ENCODE measurements at regions not wholly inside any gene's neighbourhood (a gene's known extent, or its start where the extent isn't known, plus 50 kb on each side); places are given as distances from the start of the nearest gene placed in this dataset.

DNA sequence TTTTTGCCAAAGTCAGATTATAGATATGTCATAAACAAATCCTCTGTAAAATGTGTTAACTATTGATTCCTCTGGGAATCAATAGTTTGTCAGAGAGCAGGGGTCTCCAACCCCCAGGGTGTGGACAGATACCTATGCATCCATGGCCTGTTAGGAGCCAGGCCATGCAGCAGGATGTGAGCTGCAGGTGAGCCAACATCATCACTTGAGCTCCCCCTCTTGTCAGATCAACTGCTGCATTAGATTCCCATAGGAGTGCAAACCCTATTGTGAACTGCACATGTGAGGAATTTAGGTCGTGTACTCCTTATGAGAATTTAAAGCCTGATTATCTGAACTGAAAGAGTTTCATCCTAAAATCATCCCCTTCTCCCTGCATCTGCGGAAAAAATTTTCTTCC, 1365.4 kb downstream of the ARAP2 start:
- ChIA-PET CTCF (no interaction called here), POLR2A (no interaction called here)
- Mint-ChIP-seq H3K4me1 (ENCODE audit: low read depth) (no peaks in the 10 kb centered on the region), H3K9me3 (peaks cover 23% of the 10 kb centered on the region), H3K27me3 (no peaks in the 10 kb centered on the region), H3K36me3 (ENCODE audit: low read depth) (no peaks in the 10 kb centered on the region), H3K4me3 (no peak overlapping the region), H3K27ac (no peak overlapping the region)
- H3K9me3 ChIP-seq (ENCODE audit: control insufficient read depth in 1 of 2, insufficient read depth in 1 of 2, low read length in 2 of 2): peaks cover 0 to 5% of the 10 kb centered on the region in 2 experiments
- TF ChIP-seq, protein P1, sequence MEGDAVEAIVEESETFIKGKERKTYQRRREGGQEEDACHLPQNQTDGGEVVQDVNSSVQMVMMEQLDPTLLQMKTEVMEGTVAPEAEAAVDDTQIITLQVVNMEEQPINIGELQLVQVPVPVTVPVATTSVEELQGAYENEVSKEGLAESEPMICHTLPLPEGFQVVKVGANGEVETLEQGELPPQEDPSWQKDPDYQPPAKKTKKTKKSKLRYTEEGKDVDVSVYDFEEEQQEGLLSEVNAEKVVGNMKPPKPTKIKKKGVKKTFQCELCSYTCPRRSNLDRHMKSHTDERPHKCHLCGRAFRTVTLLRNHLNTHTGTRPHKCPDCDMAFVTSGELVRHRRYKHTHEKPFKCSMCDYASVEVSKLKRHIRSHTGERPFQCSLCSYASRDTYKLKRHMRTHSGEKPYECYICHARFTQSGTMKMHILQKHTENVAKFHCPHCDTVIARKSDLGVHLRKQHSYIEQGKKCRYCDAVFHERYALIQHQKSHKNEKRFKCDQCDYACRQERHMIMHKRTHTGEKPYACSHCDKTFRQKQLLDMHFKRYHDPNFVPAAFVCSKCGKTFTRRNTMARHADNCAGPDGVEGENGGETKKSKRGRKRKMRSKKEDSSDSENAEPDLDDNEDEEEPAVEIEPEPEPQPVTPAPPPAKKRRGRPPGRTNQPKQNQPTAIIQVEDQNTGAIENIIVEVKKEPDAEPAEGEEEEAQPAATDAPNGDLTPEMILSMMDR (IDR thresholded peaks at IDR 0.05): no peak
- H3K4me1 ChIP-seq (ENCODE audit: insufficient read depth, low read length): no peaks in the 10 kb centered on the region
- H3K4me3 ChIP-seq (ENCODE audit: low read length): no peak overlapping the region
- intact Hi-C loops (cut with DNase I, micrococcal nuclease): no loop called here
- DNase-seq (no peak), ATAC-seq (ENCODE audit: poor library complexity) (no peak)
- no peak overlapping the region for H3K27ac ChIP-seq (ENCODE audit: low read depth in 1 of 2, low read length in 2 of 2)
- H3K36me3 ChIP-seq (ENCODE audit: insufficient read depth, low read length): no peaks in the 10 kb centered on the region
- no peaks in the 10 kb centered on the region for H3K27me3 ChIP-seq (ENCODE audit: control insufficient read depth in 1 of 2, insufficient read depth in 2 of 2, low read length in 2 of 2)

DNA sequence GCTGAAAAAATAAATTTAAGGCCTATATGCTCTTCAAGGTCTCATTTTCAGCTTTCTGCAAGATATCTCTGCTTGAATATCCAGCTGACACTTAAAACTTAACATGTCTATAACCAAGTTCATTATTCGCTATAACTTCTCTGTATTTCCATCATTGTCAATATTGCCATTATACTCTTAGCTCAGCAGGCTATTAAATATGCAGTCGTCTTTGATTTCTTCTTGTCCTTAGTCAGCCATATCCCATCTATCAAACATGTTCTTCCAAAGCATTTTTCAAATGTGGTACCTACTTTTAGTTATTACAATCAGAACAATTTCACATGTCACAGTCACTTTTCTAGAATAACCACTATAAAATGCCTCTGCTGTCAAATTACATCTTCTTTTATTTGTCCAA, 1364.1 kb downstream of the ARAP2 start:
- H3K27me3 ChIP-seq (ENCODE audit: control insufficient read depth in 1 of 2, insufficient read depth in 2 of 2, low read length in 2 of 2): no peaks in the 10 kb centered on the region

DNA sequence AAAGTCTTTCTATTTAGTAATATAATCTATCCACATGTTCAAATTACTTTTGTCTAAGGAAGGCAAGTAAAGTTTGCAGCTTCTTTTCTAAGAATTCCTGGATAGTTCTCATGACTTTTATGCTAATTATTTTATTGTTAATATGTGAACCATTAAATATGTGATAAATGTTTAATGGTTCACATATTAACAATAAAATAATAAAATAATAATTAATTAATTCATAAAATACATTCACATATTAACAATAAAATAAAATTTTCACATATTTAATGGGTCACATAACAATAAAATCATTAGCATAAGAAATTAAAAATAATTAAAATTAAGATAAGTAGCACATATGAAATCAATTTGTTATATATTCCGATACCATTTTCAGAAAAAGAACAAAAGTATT, 1352.4 kb downstream of the ARAP2 start:
- H3K4me1 ChIP-seq (ENCODE audit: insufficient read depth, low read length): no peaks in the 10 kb centered on the region
- Mint-ChIP-seq H3K27me3 (no peaks in the 10 kb centered on the region), H3K36me3 (ENCODE audit: low read depth) (no peaks in the 10 kb centered on the region), H3K9me3 (peaks cover 6% of the 10 kb centered on the region), H3K4me1 (ENCODE audit: low read depth) (no peaks in the 10 kb centered on the region), H3K27ac (no peak overlapping the region), H3K4me3 (no peak overlapping the region)
- no peak overlapping the region for H3K4me3 ChIP-seq (ENCODE audit: low read length)
- H3K27me3 ChIP-seq (ENCODE audit: control insufficient read depth in 1 of 2, insufficient read depth in 2 of 2, low read length in 2 of 2): no peaks in the 10 kb centered on the region
- TF ChIP-seq, protein P1 (IDR thresholded peaks at IDR 0.05): no peak
- peaks cover 0 to 4% of the 10 kb centered on the region in 2 experiments for H3K9me3 ChIP-seq (ENCODE audit: control insufficient read depth in 1 of 2, insufficient read depth in 1 of 2, low read length in 2 of 2)
- ChIA-PET POLR2A (no interaction called here), CTCF (no interaction called here)
- no peaks in the 10 kb centered on the region for H3K36me3 ChIP-seq (ENCODE audit: insufficient read depth, low read length)
- ATAC-seq (ENCODE audit: poor library complexity) (no peak), DNase-seq (no peak)
- H3K27ac ChIP-seq (ENCODE audit: low read depth in 1 of 2, low read length in 2 of 2): no peak overlapping the region
- intact Hi-C loops (cut with DNase I, micrococcal nuclease): no loop called here

More for the DNA sequence above, 1364.1 kb downstream of the ARAP2 start:
- Histone ChIP-seq H3K4me1 (ENCODE audit: insufficient read depth, low read length) (no peaks in the 10 kb centered on the region), H3K27ac (ENCODE audit: low read depth in 1 of 2, low read length in 2 of 2) (no peak overlapping the region), H3K9me3 (ENCODE audit: control insufficient read depth in 1 of 2, insufficient read depth in 1 of 2, low read length in 2 of 2) (peaks cover 0 to 5% of the 10 kb centered on the region in 2 experiments), H3K4me3 (ENCODE audit: low read length) (no peak overlapping the region), H3K36me3 (ENCODE audit: insufficient read depth, low read length) (no peaks in the 10 kb centered on the region)
- H3K4me1 Mint-ChIP-seq (ENCODE audit: low read depth): no peaks in the 10 kb centered on the region
- CTCF ChIA-PET: no interaction called here
- H3K36me3 Mint-ChIP-seq (ENCODE audit: low read depth): no peaks in the 10 kb centered on the region
- H3K9me3 Mint-ChIP-seq: peaks cover 14% of the 10 kb centered on the region
- H3K27ac Mint-ChIP-seq: no peak overlapping the region
- DNase-seq (no peak), ATAC-seq (ENCODE audit: poor library complexity) (no peak)
- H3K27me3 Mint-ChIP-seq: no peaks in the 10 kb centered on the region
- POLR2A ChIA-PET: no interaction called here
- TF ChIP-seq, protein P1 (IDR thresholded peaks at IDR 0.05): no peak
- intact Hi-C loops (cut with DNase I, micrococcal nuclease): loop anchor here in 1 of 2 experiments (5.0 kb wide), 1 partner anchor 482 kb away; no protein-coding TSS in a partner anchor
- no peak overlapping the region for H3K4me3 Mint-ChIP-seq
